GM12878 (cell line): ENCODE measurements at regions not wholly inside any gene's neighbourhood (a gene's known extent, or its start where the extent isn't known, plus 50 kb on each side); places are given as distances from the start of the nearest gene placed in this dataset.

Source experiments
- ATAC-seq: fragments of 200-7000 bp; cut with Tn5 transposase; 3 replicates; pipeline ENCODE4 v1.9.1; 2020; ENCODE audit warnings: mild to moderate bottlenecking, moderate library complexity
- BruUV-seq: library from RNA; stranded (reverse); fragments of 400-500 nt; replicated peaks from 2 replicates; lab custom pipeline; 2021; lab: Mats Ljungman, UMichigan
- CTCF ChIA-PET: fragments of 300-600 bp; sonication (Branson Sonifier 250); formaldehyde crosslinking; extraction: SDS; loops from one replicate; lab custom pipeline; 2021; ENCODE audit warnings: inconsistent platforms; lab: Yijun Ruan, JAX
- POLR2A ChIA-PET: fragments of 350-600 bp; formaldehyde crosslinking; extraction: SDS; loops from one replicate; lab custom pipeline; 2021; ENCODE audit warnings: inconsistent platforms; lab: Charles Lee
- RAD21 ChIA-PET: fragments of 300-600 bp; sonication (Branson Sonifier 250); formaldehyde crosslinking; loops from one replicate; lab custom pipeline; 2023; ENCODE audit warnings: antibody characterized with exemption; ENCODE audit not compliant: unreplicated experiment; lab: Charles Lee
- SMC1A ChIA-PET: fragments of 300-600 bp; sonication (Branson Sonifier 250); formaldehyde crosslinking; loops from one replicate; lab custom pipeline; 2023; ENCODE audit not compliant: unreplicated experiment, uncharacterized antibody; lab: Charles Lee
- DNase-seq: peaks from one replicate; pipeline ENCODE4 v3.0.0-alpha.2; 2011; ENCODE audit warnings: low read depth, low spot score
- FAIRE-seq: peaks from 3 replicates; lab custom pipeline; 2011; peaks lifted over from hg19 to GRCh38; lab: Jason Lieb, UNC
- H2AFZ ChIP-seq: 2 replicates; pipeline ENCODE4 v1.6.0; 2011; ENCODE audit warnings: low read depth, low read length, control low read depth; ENCODE audit not compliant: control insufficient read depth
- H3K27ac ChIP-seq: 2 replicates; pipeline ENCODE4 v1.5.1; 2011; ENCODE audit warnings: control low read depth; ENCODE audit not compliant: control insufficient read depth, insufficient read depth
- H3K27me3 ChIP-seq, 2 experiments: replicated peaks in 1 of 2; 2 replicates each; pipeline versions ENCODE4 v1.6.0 to v1.6.1; 2011; ENCODE audit warnings: low read length in 1 of 2; ENCODE audit not compliant: control insufficient read depth in 2 of 2, insufficient read depth in 2 of 2
- H3K36me3 ChIP-seq, 2 experiments: 2 replicates each; pipeline ENCODE4 v1.5.1; 2011; ENCODE audit warnings: low read length in 1 of 2; ENCODE audit not compliant: control insufficient read depth in 2 of 2, insufficient read depth in 2 of 2
- H3K4me1 ChIP-seq: 2 replicates; pipeline ENCODE4 v1.6.1; 2011; ENCODE audit warnings: mild to moderate bottlenecking, low read length, moderate library complexity, mixed read lengths; ENCODE audit not compliant: control insufficient read depth, insufficient read depth
- H3K4me2 ChIP-seq: 2 replicates; pipeline ENCODE4 v1.6.0; 2011; ENCODE audit warnings: control low read depth; ENCODE audit not compliant: control insufficient read depth, insufficient read depth
- H3K4me3 ChIP-seq: fragments of 200-600 bp; sonication (generic); 2 replicates; pipeline ENCODE4 v1.5.1; 2016
- H3K79me2 ChIP-seq: 2 replicates; pipeline ENCODE4 v1.6.0; 2011; ENCODE audit warnings: low read length; ENCODE audit not compliant: control insufficient read depth, insufficient read depth
- H3K9ac ChIP-seq: 2 replicates; pipeline ENCODE4 v1.8.0; 2011; ENCODE audit warnings: low read length, control low read depth, mixed read lengths; ENCODE audit not compliant: control insufficient read depth, insufficient read depth
- H3K9me3 ChIP-seq: replicated peaks from 3 replicates; pipeline ENCODE4 v1.5.1; 2011; ENCODE audit warnings: mild to moderate bottlenecking, low read length; ENCODE audit not compliant: control insufficient read depth, insufficient read depth
- H4K20me1 ChIP-seq: 2 replicates; pipeline ENCODE4 v1.6.0; 2011; ENCODE audit not compliant: control insufficient read depth, insufficient read depth
- BRCA1 ChIP-seq: IDR thresholded peaks from 2 replicates; pipeline ENCODE4 v1.6.1; 2011; ENCODE audit warnings: low read depth, low read length, improper control_type of control experiment
- CHD1 ChIP-seq: IDR thresholded peaks from 2 replicates; pipeline ENCODE4 v1.6.1; 2012; ENCODE audit warnings: low read depth, low read length, improper control_type of control experiment
- NFIC ChIP-seq: IDR thresholded peaks from 2 replicates; pipeline ENCODE4 v1.6.1; 2012; ENCODE audit warnings: low read depth, mild to moderate bottlenecking, inconsistent platforms, low read length, moderate library complexity
- NR2F1 ChIP-seq: fragments of 450-650 bp; conservative IDR thresholded peaks from 2 replicates; pipeline ENCODE4 v1.6.1; 2017; ENCODE audit warnings: mild to moderate bottlenecking
- RCOR1 ChIP-seq: conservative IDR thresholded peaks from 2 replicates; pipeline ENCODE4 v1.6.1; 2012; ENCODE audit warnings: low read depth, low read length, improper control_type of control experiment
- SMAD1 ChIP-seq: fragments of 450-650 bp; IDR thresholded peaks from 2 replicates; pipeline ENCODE4 v1.6.1; 2018; ENCODE audit warnings: mild to moderate bottlenecking, low read depth; ENCODE audit not compliant: partially characterized antibody
- TCF12 ChIP-seq: IDR thresholded peaks from 2 replicates; pipeline ENCODE4 v1.6.1; 2011; ENCODE audit warnings: low read depth, mild to moderate bottlenecking, low read length
- TCF3 ChIP-seq: IDR thresholded peaks from 2 replicates; pipeline ENCODE4 v1.6.1; 2012; ENCODE audit warnings: low read depth, mild to moderate bottlenecking, low read length, borderline replicate concordance; ENCODE audit not compliant: insufficient read depth
- WGBS: methylation state at CpG from one replicate; pipeline ENCODE4 v1.1.6; 2016; ENCODE audit warnings: low lambda C conversion rate; ENCODE audit not compliant: insufficient replicate concordance, insufficient coverage; ENCODE audit errors: missing lambda C conversion rate; 5-methylcytosine and 5-hydroxymethylcytosine counted together
- in situ Hi-C: fragments of 300-500 bp; cut with MboI; formaldehyde crosslinking; loops from 9 replicates; pipeline ENCODE4 v1.14.3; 2018; ENCODE audit warnings: mixed read lengths
- intact Hi-C: fragments of 100-400 bp; cut with micrococcal nuclease; formaldehyde crosslinking; loops from one replicate; pipeline ENCODE4 v1.14.2; 2022; ENCODE audit not compliant: unreplicated experiment

DNA sequence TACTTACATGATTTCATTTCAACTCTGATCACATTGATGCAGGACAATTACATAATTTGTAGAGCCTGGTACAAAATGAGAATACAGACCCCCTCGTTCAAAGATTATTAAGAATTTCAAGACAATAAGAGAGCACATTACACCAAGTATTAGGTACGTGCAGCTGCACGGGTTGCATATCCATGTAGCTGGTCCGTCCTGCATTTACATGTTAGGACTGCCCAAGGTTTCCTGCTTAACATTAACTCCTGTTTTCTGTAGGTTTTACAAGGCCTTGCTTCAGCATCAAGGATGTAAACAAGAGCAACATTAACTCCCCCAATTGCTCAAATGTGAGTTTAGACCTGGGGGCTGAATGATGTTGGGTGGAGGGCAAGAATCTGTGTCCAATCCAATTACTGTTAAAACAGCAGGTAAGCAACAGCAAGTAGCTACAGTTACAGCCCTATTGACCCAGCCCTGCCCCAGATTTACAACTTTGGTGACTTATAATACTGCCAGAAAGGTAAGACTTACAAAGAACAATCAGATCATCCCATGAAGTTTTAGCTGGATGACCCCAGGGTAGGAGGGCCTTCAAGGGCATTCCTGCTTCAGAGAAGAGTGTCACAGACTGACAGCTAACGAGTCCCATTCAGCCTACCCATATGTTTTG is 127.4 kb upstream of the PPP2R3A start:
- WGBS = 33% methylated on average over 5 of the region's 5 CpGs
- Histone ChIP-seq H2AFZ (no peak overlapping the region), H3K36me3 (no peaks in the 10 kb centered on the region)
- no peak for FAIRE-seq
- TF ChIP-seq SMAD1 (no peak), CHD1 (no peak), TCF12 (no peak), RCOR1 (no peak), NFIC (no peak), BRCA1 (no peak), TCF3 (no peak)
- TF ChIP-seq, all 136 proteins: peak for 0
- no TSS peak for BruUV-seq
- intact Hi-C loops = no loop called here
- no peak overlapping the region for H3K27ac ChIP-seq
- H3K9me3 ChIP-seq = no peaks in the 10 kb centered on the region
- RAD21 ChIA-PET = no interaction called here
- no peak overlapping the region for H3K4me3 ChIP-seq
- POLR2A ChIA-PET = no interaction called here
- no peak overlapping the region for H3K9ac ChIP-seq
- in situ Hi-C loops = no loop called here
- CTCF ChIA-PET = no interaction called here
- no peak for DNase-seq
- H3K79me2 ChIP-seq = no peaks in the 10 kb centered on the region
- SMC1A ChIA-PET = interaction anchor here (0.6 kb wide), 1 partner anchor 118 kb away, joined by 3 read pairs; no protein-coding TSS in a partner anchor
- no peaks in the 10 kb centered on the region for H3K4me1 ChIP-seq
- ATAC-seq = no peak
- H3K4me2 ChIP-seq = no peak overlapping the region
- no peaks in the 10 kb centered on the region for H4K20me1 ChIP-seq
- H3K27me3 ChIP-seq = no peaks in the 10 kb centered on the region

DNA sequence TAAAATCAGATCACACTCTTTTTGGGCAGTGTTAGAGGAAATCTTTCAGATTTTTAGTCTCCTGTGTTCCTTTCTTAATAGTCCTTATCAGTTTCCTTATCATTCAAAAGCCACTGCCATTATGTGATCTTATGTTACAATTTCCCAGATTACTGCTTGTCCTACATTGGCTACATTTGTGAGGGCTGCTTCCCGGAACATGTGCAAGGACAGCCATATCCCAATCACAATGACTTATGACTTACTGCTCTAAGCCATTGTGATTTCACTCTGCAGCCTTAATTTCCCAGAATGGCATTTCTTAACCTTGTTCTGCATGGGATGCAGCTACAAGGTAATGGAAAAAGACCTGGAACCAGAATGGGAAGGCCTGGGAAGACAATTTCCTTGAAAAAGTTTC is 125.1 kb upstream of the PPP2R3A start:
- Histone ChIP-seq H3K4me1 (no peaks in the 10 kb centered on the region), H3K79me2 (no peaks in the 10 kb centered on the region), H3K4me2 (no peak overlapping the region), H3K9ac (no peak overlapping the region), H3K4me3 (no peak overlapping the region), H3K36me3 (no peaks in the 10 kb centered on the region), H4K20me1 (no peaks in the 10 kb centered on the region), H3K27ac (no peak overlapping the region), H2AFZ (no peak overlapping the region), H3K9me3 (no peaks in the 10 kb centered on the region), H3K27me3 (no peaks in the 10 kb centered on the region)
- SMC1A ChIA-PET = no interaction called here
- in situ Hi-C loops = no loop called here
- 0% methylated on average over 1 of the region's 1 CpG for WGBS
- ATAC-seq (no peak), DNase-seq (no peak), FAIRE-seq (no peak)
- CTCF ChIA-PET = no interaction called here
- RAD21 ChIA-PET = no interaction called here
- POLR2A ChIA-PET = no interaction called here
- TF ChIP-seq SMAD1 (no peak), NR2F1 (no peak)
- intact Hi-C loops = no loop called here
- BruUV-seq = no TSS peak
